Stomach (tissue), 8 donors: ENCODE measurements at regions not wholly inside any gene's neighbourhood (a gene's known extent, or its start where the extent isn't known, plus 50 kb on each side); places are given as distances from the start of the nearest gene placed in this dataset.

ENCODE experiments used
- DNase-seq, 2 donors: peaks; one replicate each; pipeline versions ENCODE4 v3.0.0 to v3.0.0-alpha.2; 2013 to 2019
- H3K27ac ChIP-seq, 5 donors: fragments of 200-600 bp in 4 of 5; sonication (generic) in 4 of 5; one replicate each; pipeline ENCODE4 v1.5.1; 2013 to 2019; ENCODE audit warnings: mild to moderate bottlenecking in 1 of 5, moderate library complexity in 1 of 5
- H3K27me3 ChIP-seq, 3 donors: fragments of 200-600 bp; sonication (generic); one replicate each; pipeline ENCODE4 v1.5.1; 2017 to 2019; ENCODE audit warnings: mixed run types in 1 of 3
- H3K36me3 ChIP-seq, 4 donors: fragments of 200-600 bp; sonication (generic); 1 replicate in 3 of 4; 2 replicates in 1 of 4; pipeline ENCODE4 v1.5.1; 2016 to 2019
- H3K4me1 ChIP-seq, 4 donors: fragments of 200-600 bp; sonication (generic); one replicate each; pipeline ENCODE4 v1.5.1; 2016 to 2019
- H3K4me3 ChIP-seq, 4 donors: fragments of 200-600 bp; sonication (generic) in 3 of 4; one replicate each; pipeline ENCODE4 v1.5.1; 2016 to 2019; ENCODE audit warnings: mild to moderate bottlenecking in 1 of 4
- H3K9me3 ChIP-seq, 4 donors: fragments of 200-600 bp; sonication (generic); one replicate each; pipeline ENCODE4 v1.5.1; 2016 to 2019
- EP300 ChIP-seq: sonication (generic); formaldehyde crosslinking; IDR thresholded peaks from one replicate; pipeline ENCODE4 v1.6.1; 2017; ENCODE audit warnings: antibody characterized with exemption
- POLR2A ChIP-seq, 4 donors: fragments of 450-650 bp; IDR thresholded peaks; one replicate each; pipeline ENCODE4 v1.6.1; 2016; ENCODE audit warnings: antibody characterized with exemption in 4 of 4, control low read depth in 2 of 4, mild to moderate bottlenecking in 1 of 4, moderate library complexity in 1 of 4
- POLR2AphosphoS5 ChIP-seq, 3 donors: sonication (generic); formaldehyde crosslinking; IDR thresholded peaks; one replicate each; pipeline ENCODE4 v1.6.1; 2016; ENCODE audit warnings: antibody characterized with exemption in 3 of 3
- WGBS, 5 donors: extraction: QIAGEN DNeasy Blood & Tissue Kit in 3 of 5; methylation state at CpG; one replicate each; pipeline versions ENCODE4 v1.1.5 to v1.1.7; 2013 to 2018; 5-methylcytosine and 5-hydroxymethylcytosine counted together
- intact Hi-C: fragments of 100-400 bp; cut with DNase I; formaldehyde crosslinking; loops from one replicate; pipeline ENCODE4 v1.15.1; 2023; ENCODE audit warnings: low total_unique reads
- TF ChIP-seq, protein P1 (sequence below), 7 experiments: fragments of 450-650 bp in 4 of 7; fragments of 200-600 bp in 3 of 7; sonication (generic) in 3 of 7; IDR thresholded peaks; one replicate each; pipeline ENCODE4 v1.5.1; 2016 to 2019; ENCODE audit warnings: antibody characterized with exemption in 7 of 7, control low read depth in 2 of 7, mild to moderate bottlenecking in 1 of 7
- donor health status: healthy with polysubstance abuse.
- donor health status: Bipolar disorder and iron deficiency.
- donor health status: healthy.

DNA sequence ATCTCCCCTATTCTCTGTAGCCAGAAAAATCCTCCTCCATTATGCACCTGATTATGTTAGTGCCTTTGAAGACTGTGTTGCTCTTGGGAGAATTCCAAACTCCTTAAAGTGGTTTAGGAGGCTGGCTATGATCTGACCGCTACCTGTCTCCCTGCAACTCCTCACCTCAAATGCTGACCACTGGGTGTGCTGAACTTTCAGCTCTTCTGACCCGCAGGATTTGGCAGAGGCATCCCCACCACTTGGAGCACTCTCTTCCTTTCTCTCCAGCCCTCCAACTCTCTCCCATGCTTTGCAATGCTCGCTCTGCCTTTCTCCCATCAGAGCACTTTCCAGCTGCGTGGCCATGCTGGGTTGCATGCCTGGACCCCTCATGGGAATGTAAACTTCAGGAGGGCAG, 227.6 kb downstream of the RPS24 start:
- 69 to 82% (median 78%) methylated on average over 4 of the region's 4 CpGs for WGBS, 5 donors
- Histone ChIP-seq H3K36me3 (no peaks in the 10 kb centered on the region), H3K4me1 (peaks cover under 1 to 18% (median 6%) of the 10 kb centered on the region in 4 donors), H3K27me3 (no peaks in the 10 kb centered on the region), H3K4me3 (no peak overlapping the region), H3K9me3 (no peaks in the 10 kb centered on the region), H3K27ac (no peak overlapping the region)
- TF ChIP-seq, protein P1, sequence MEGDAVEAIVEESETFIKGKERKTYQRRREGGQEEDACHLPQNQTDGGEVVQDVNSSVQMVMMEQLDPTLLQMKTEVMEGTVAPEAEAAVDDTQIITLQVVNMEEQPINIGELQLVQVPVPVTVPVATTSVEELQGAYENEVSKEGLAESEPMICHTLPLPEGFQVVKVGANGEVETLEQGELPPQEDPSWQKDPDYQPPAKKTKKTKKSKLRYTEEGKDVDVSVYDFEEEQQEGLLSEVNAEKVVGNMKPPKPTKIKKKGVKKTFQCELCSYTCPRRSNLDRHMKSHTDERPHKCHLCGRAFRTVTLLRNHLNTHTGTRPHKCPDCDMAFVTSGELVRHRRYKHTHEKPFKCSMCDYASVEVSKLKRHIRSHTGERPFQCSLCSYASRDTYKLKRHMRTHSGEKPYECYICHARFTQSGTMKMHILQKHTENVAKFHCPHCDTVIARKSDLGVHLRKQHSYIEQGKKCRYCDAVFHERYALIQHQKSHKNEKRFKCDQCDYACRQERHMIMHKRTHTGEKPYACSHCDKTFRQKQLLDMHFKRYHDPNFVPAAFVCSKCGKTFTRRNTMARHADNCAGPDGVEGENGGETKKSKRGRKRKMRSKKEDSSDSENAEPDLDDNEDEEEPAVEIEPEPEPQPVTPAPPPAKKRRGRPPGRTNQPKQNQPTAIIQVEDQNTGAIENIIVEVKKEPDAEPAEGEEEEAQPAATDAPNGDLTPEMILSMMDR (IDR thresholded peaks at IDR 0.05): no peak
- TF ChIP-seq EP300 (no peak), POLR2AphosphoS5 (IDR thresholded peaks at IDR 0.05) (no peak), POLR2A (IDR thresholded peaks at IDR 0.05) (no peak)
- intact Hi-C loops: no loop called here
- no peak for DNase-seq

DNA sequence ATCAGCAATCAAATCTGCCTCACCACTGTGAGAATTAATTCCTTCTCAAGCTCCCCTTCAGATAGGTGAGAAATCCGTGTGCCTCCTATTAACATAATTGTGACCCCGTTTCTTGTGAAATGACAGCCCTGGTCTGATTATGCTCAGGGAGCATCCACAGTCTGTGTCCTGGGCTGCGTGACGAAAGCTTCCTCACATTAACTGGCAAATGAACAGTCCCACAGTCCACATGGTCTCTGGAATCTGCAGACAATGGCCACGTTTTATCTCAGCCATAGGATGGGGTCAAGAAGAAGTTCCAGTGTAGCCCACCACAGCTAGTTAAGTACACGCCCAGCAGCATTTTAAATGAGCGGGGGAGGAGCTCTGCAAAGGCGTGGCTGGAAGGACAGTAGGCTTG, 229.2 kb downstream of the RPS24 start:
- WGBS, 5 donors: 92 to 97% (median 94%) methylated on average over 6 to 8 of the region's 8 CpGs
- H3K4me1 ChIP-seq: peaks cover 0 to 22% (median 9%) of the 10 kb centered on the region in 4 donors
- no peak overlapping the region for H3K27ac ChIP-seq
- intact Hi-C loops: no loop called here
- no peak overlapping the region for H3K4me3 ChIP-seq
- H3K9me3 ChIP-seq: no peaks in the 10 kb centered on the region
- no peaks in the 10 kb centered on the region for H3K36me3 ChIP-seq
- no peak for DNase-seq
- TF ChIP-seq, protein P1 (IDR thresholded peaks at IDR 0.05): no peak
- TF ChIP-seq POLR2AphosphoS5 (IDR thresholded peaks at IDR 0.05) (no peak), EP300 (no peak), POLR2A (IDR thresholded peaks at IDR 0.05) (no peak)
- H3K27me3 ChIP-seq: no peaks in the 10 kb centered on the region

DNA sequence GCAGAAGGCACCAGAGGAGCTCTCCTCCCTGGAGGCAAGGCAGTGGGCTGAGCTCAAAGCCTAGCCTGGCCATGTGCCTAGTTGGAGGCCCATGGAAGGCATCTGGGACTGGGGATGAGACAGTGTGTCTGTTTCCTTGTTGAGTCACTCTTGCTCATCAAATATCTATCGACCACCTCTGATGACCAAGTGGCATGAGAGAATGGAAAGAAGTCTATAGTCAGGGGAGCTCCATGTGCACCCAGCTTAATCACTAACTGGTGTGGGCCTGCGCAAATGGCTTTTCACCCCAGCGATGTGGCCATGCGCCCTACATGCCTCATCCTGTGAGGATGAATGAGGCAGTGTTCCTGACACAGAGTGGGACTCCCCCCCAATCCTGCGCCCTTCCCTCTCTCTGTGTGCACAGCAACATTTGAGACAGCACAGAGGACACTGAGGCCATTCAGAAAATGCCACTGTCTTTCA, 229.9 kb downstream of the RPS24 start:
- peak in 1 of 2 donors; percentile 41 for DNase-seq
- Histone ChIP-seq H3K4me3 (no peak overlapping the region), H3K4me1 (peaks cover 0 to 22% (median 9%) of the 10 kb centered on the region in 4 donors), H3K9me3 (no peaks in the 10 kb centered on the region), H3K27ac (no peak overlapping the region), H3K36me3 (no peaks in the 10 kb centered on the region), H3K27me3 (no peaks in the 10 kb centered on the region)
- 74 to 97% (median 93%) methylated on average over 5 of the region's 5 CpGs for WGBS, 5 donors
- intact Hi-C loops: no loop called here
- TF ChIP-seq EP300: no peak
- TF ChIP-seq POLR2A (IDR thresholded peaks at IDR 0.05): no peak
- no peak for TF ChIP-seq POLR2AphosphoS5 (IDR thresholded peaks at IDR 0.05)
- TF ChIP-seq, protein P1 (IDR thresholded peaks at IDR 0.05): no peak

GRCh38 chr10:78264361-78264760, 230.7 kb downstream of the RPS24 start:
- WGBS, 5 donors: 85 to 93% (median 91%) methylated on average over 3 of the region's 3 CpGs
- intact Hi-C loops: no loop called here
- TF ChIP-seq POLR2A (IDR thresholded peaks at IDR 0.05) (no peak), EP300 (no peak), POLR2AphosphoS5 (IDR thresholded peaks at IDR 0.05) (no peak)
- TF ChIP-seq, protein P1 (IDR thresholded peaks at IDR 0.05): no peak
- Histone ChIP-seq H3K27me3 (no peaks in the 10 kb centered on the region), H3K4me1 (peaks cover 0 to 22% (median 9%) of the 10 kb centered on the region in 4 donors), H3K4me3 (no peak overlapping the region), H3K9me3 (no peaks in the 10 kb centered on the region), H3K36me3 (no peaks in the 10 kb centered on the region), H3K27ac (no peak overlapping the region)
- no peak for DNase-seq
